ENCODE measurements at regions not wholly inside any gene's neighbourhood (a gene's known extent, or its start where the extent isn't known, plus 50 kb on each side); places are given as distances from the start of the nearest gene placed in this dataset.
A peak's percentile ranks its signal among the peaks of the same experiment; 100 is the strongest.
"Not testable (repeated sequence)": the region's sequence is repeated elsewhere in the genome, so short reads cannot be mapped to it uniquely, and the experiment has no call there.

- no peak for DNase-seq
Measured at GRCh38 chr6:167470836-167471547, 146.1 kb downstream of the TTLL2 start.

GRCh38 chr6:167471548-167471930, 146.7 kb downstream of the TTLL2 start:
- no peak for DNase-seq

GRCh38 chr6:167472148-167472547, 147.3 kb downstream of the TTLL2 start:
- no peak for DNase-seq

GRCh38 chr6:167472880-167473279, 148.0 kb downstream of the TTLL2 start:
- DNase-seq, result no peak

GRCh38 chr6:167474171-167474570, 149.3 kb downstream of the TTLL2 start:
- no peak for DNase-seq

GRCh38 chr6:167474725-167475124, 149.8 kb downstream of the TTLL2 start:
- no peak for DNase-seq

- DNase-seq, result no peak
Measured at GRCh38 chr6:167475947-167476346, 151.1 kb downstream of the TTLL2 start.

- DNase-seq, result no peak
Measured at GRCh38 chr6:167476844-167477595, 152.1 kb downstream of the TTLL2 start.

- no peak for DNase-seq
Measured at GRCh38 chr6:167477688-167478087, 152.8 kb downstream of the TTLL2 start.

- no peak for DNase-seq
Measured at GRCh38 chr6:167479301-167479700, 154.4 kb downstream of the TTLL2 start.

- DNase-seq, result peak; percentile 37 to 78 (median 61)
Measured at GRCh38 chr6:167479901-167480648, 155.2 kb downstream of the TTLL2 start.

GRCh38 chr6:167481307-167481926, 156.5 kb downstream of the TTLL2 start:
- no peak for DNase-seq

- not testable (repeated sequence) for DNase-seq
Measured at GRCh38 chr6:167482801-167483200, 157.9 kb downstream of the TTLL2 start.

- peak; percentile 42 to 84 (median 66) for DNase-seq
Measured at GRCh38 chr6:167485186-167485978, 160.5 kb downstream of the TTLL2 start.

GRCh38 chr6:167487749-167488664, 163.1 kb downstream of the TTLL2 start:
- DNase-seq, result no peak

GRCh38 chr6:167491438-167492099, 166.7 kb downstream of the TTLL2 start:
- DNase-seq, result peak in 1 of 3 donors; percentile 53

- DNase-seq, result peak in 1 of 3 donors; percentile 54
Measured at GRCh38 chr6:167492100-167492449, 167.2 kb downstream of the TTLL2 start.

- no peak for DNase-seq
Measured at GRCh38 chr6:167493310-167493709, 168.4 kb downstream of the TTLL2 start.

GRCh38 chr6:167493976-167494697, 169.3 kb downstream of the TTLL2 start:
- DNase-seq, result peak; percentile 47 to 88 (median 75)

All from muscle of back (tissue), 3 donors.